K562 (cell line): ENCODE measurements at regions not wholly inside any gene's neighbourhood (a gene's known extent, or its start where the extent isn't known, plus 50 kb on each side); places are given as distances from the start of the nearest gene placed in this dataset.

ENCODE experiments used
- ATAC-seq: fragments of 200-7000 bp; cut with Tn5 transposase; 3 replicates; pipeline ENCODE4 v1.9.1; 2020; ENCODE audit warnings: moderate library complexity
- BruUV-seq: library from RNA; stranded (reverse); fragments of 400-500 nt; replicated peaks from 2 replicates; lab custom pipeline; 2021; lab: Mats Ljungman, UMichigan
- CTCF ChIA-PET: fragments of 300-600 bp; formaldehyde crosslinking; extraction: SDS; loops from one replicate; lab custom pipeline; 2021; ENCODE audit warnings: low intra/inter-chr PET ratio; lab: Yijun Ruan, JAX
- POLR2A ChIA-PET: fragments of 300-600, 350-650 bp; sonication (Branson Sonifier 250); formaldehyde crosslinking; extraction: SDS; loops from one replicate; lab custom pipeline; 2021; ENCODE audit warnings: antibody characterized with exemption, inconsistent platforms; lab: Yijun Ruan, JAX
- DNase-seq, 4 experiments: peaks; one replicate each; pipeline versions ENCODE4 v3.0.0 to v3.0.0-alpha.2; 2011 to 2018; ENCODE audit warnings: low spot score in 3 of 4, mixed read lengths in 3 of 4; ENCODE audit errors: extremely low read depth in 1 of 4
- FAIRE-seq: peaks from 2 replicates; lab custom pipeline; 2011; peaks lifted over from hg19 to GRCh38; lab: Jason Lieb, UNC
- H2AFZ ChIP-seq: 2 replicates; pipeline ENCODE4 v1.6.0; 2011; ENCODE audit warnings: low read depth, low read length, control low read depth, inconsistent platforms
- H3K27ac ChIP-seq: fragments of 200-600 bp; 3 replicates; pipeline ENCODE4 v1.8.0; 2011; ENCODE audit warnings: low read depth, mild to moderate bottlenecking, control low read depth, inconsistent platforms, low read length, moderate library complexity, mixed read lengths; ENCODE audit errors: extremely low read depth
- H3K27me3 ChIP-seq, 2 experiments: fragments of 300-600 bp in 1 of 2; 2 replicates in 1 of 2; 3 replicates in 1 of 2; pipeline versions ENCODE4 v1.6.0 to v1.8.0; 2011; ENCODE audit warnings: inconsistent platforms in 2 of 2, low read length in 2 of 2, mild to moderate bottlenecking in 1 of 2, mixed read lengths in 1 of 2, moderate library complexity in 1 of 2; ENCODE audit not compliant: control insufficient read depth in 2 of 2, insufficient read depth in 2 of 2
- H3K36me3 ChIP-seq: fragments of 300-600 bp; 3 replicates; pipeline ENCODE4 v1.8.0; 2011; ENCODE audit warnings: mild to moderate bottlenecking, low read length, inconsistent platforms; ENCODE audit not compliant: control insufficient read depth, insufficient read depth
- H3K4me1 ChIP-seq, 2 experiments: fragments of 200-600 bp in 1 of 2; replicated peaks in 1 of 2; 2 replicates in 1 of 2; 3 replicates in 1 of 2; pipeline versions ENCODE4 v1.5.1 to v1.8.0; 2011; ENCODE audit warnings: inconsistent platforms in 2 of 2, low read length in 2 of 2, mild to moderate bottlenecking in 1 of 2, mixed read lengths in 1 of 2, moderate library complexity in 1 of 2; ENCODE audit not compliant: control insufficient read depth in 2 of 2, insufficient read depth in 2 of 2
- H3K4me2 ChIP-seq: 2 replicates; pipeline ENCODE4 v1.6.1; 2011; ENCODE audit warnings: low read length, control low read depth, inconsistent platforms, mixed read lengths; ENCODE audit not compliant: insufficient read depth
- H3K4me3 ChIP-seq: fragments of 200-600 bp; sonication (generic), shearing (Covaris generic); 2 replicates; pipeline ENCODE4 v1.5.1; 2016; ENCODE audit warnings: control low read depth, inconsistent platforms
- H3K79me2 ChIP-seq: fragments of 200-600 bp; 3 replicates; pipeline ENCODE4 v1.8.0; 2011; ENCODE audit warnings: low read length, inconsistent platforms; ENCODE audit not compliant: control insufficient read depth, insufficient read depth
- H3K9ac ChIP-seq, 2 experiments: 2 replicates each; pipeline versions ENCODE4 v1.6.0 to v1.6.1; 2011; ENCODE audit warnings: low read depth in 2 of 2, low read length in 2 of 2, control low read depth in 1 of 2, inconsistent platforms in 1 of 2, mild to moderate bottlenecking in 1 of 2, mixed read lengths in 1 of 2; ENCODE audit not compliant: insufficient read depth in 1 of 2
- H3K9me1 ChIP-seq: one replicate; pipeline ENCODE4 v1.6.0; 2011; ENCODE audit warnings: inconsistent platforms, mild to moderate bottlenecking, low read length, moderate library complexity; ENCODE audit not compliant: control insufficient read depth, insufficient read depth
- H3K9me3 ChIP-seq: replicated peaks from 2 replicates; pipeline ENCODE4 v1.5.1; 2011; ENCODE audit warnings: low read depth, low read length, inconsistent platforms; ENCODE audit not compliant: control insufficient read depth, insufficient read depth
- H4K20me1 ChIP-seq: replicated peaks from 2 replicates; pipeline ENCODE4 v1.6.1; 2011; ENCODE audit warnings: low read length, inconsistent platforms, mixed read lengths; ENCODE audit not compliant: control insufficient read depth, insufficient read depth
- ARID1B ChIP-seq: fragments of 450-650 bp; IDR thresholded peaks from 2 replicates; pipeline ENCODE4 v1.6.1; 2016; ENCODE audit warnings: antibody characterized with exemption, mild to moderate bottlenecking, inconsistent platforms
- BCLAF1 ChIP-seq, 2 experiments: fragments of 450-650 bp in 1 of 2; IDR thresholded peaks; 2 replicates each; pipeline ENCODE4 v1.6.1; 2011 to 2017; ENCODE audit warnings: low read depth in 2 of 2, antibody characterized with exemption in 1 of 2, borderline replicate concordance in 1 of 2, low read length in 1 of 2, mild to moderate bottlenecking in 1 of 2, mixed read lengths in 1 of 2; ENCODE audit not compliant: control insufficient read depth in 1 of 2
- COPS2 ChIP-seq: fragments of 450-650 bp; conservative IDR thresholded peaks from 2 replicates; pipeline ENCODE4 v1.6.1; 2016; ENCODE audit warnings: mild to moderate bottlenecking, moderate library complexity
- KDM4B ChIP-seq, 2 experiments: fragments of 450-650 bp in 1 of 2; sonication (generic) in 1 of 2; IDR thresholded peaks; 2 replicates each; pipeline ENCODE4 v1.6.1; 2016 to 2017; ENCODE audit warnings: borderline replicate concordance in 2 of 2, antibody characterized with exemption in 1 of 2, low read depth in 1 of 2, mild to moderate bottlenecking in 1 of 2
- NBN ChIP-seq: fragments of 450-650 bp; IDR thresholded peaks from 2 replicates; pipeline ENCODE4 v1.6.1; 2016; ENCODE audit warnings: low read depth, mild to moderate bottlenecking
- NFIX ChIP-seq: fragments of 250-450 bp; sonication (Bioruptor Pico); IDR thresholded peaks from 2 replicates; pipeline ENCODE4 v1.4.0; 2020; ENCODE audit warnings: low read depth, mild to moderate bottlenecking, moderate library complexity
- PTRF ChIP-seq: fragments of 450-650 bp; IDR thresholded peaks from 2 replicates; pipeline ENCODE4 v1.6.1; 2016; ENCODE audit warnings: mild to moderate bottlenecking, missing genetic modification characterization, missing compliant biosample characterization
- SMARCB1 ChIP-seq: IDR thresholded peaks from 2 replicates; pipeline ENCODE4 v1.6.1; 2011; ENCODE audit warnings: improper control_type of control experiment, low read depth; ENCODE audit not compliant: insufficient read length
- TGIF2 ChIP-seq: sonication (generic); formaldehyde crosslinking; IDR thresholded peaks from 2 replicates; pipeline ENCODE4 v1.8.1; 2022; ENCODE audit warnings: mild to moderate bottlenecking, missing genetic modification reagents, moderate library complexity
- ZNF12 ChIP-seq: sonication (generic); formaldehyde crosslinking; IDR thresholded peaks from 2 replicates; pipeline ENCODE4 v1.4.0; 2020; ENCODE audit warnings: mild to moderate bottlenecking, missing genetic modification reagents
- ZNF311 ChIP-seq: fragments of 250-450 bp; sonication (Bioruptor Pico); IDR thresholded peaks from 2 replicates; pipeline ENCODE4 v1.4.0; 2020; ENCODE audit warnings: mild to moderate bottlenecking, moderate library complexity
- ZNF507 ChIP-seq: conservative IDR thresholded peaks from 2 replicates; pipeline ENCODE4 v1.6.1; 2017; ENCODE audit warnings: missing genetic modification characterization, missing compliant biosample characterization
- ZNF764 ChIP-seq: fragments of 250-450 bp; sonication (Bioruptor Pico); IDR thresholded peaks from 2 replicates; pipeline ENCODE4 v1.4.0; 2020; ENCODE audit warnings: low read depth, mild to moderate bottlenecking, moderate library complexity
- WGBS: fragments of 100-300 bp; shearing (Covaris generic); methylation state at CpG from one replicate; pipeline ENCODE4 v1.1.6; 2016; ENCODE audit warnings: low coverage, mixed read lengths; ENCODE audit not compliant: insufficient coverage; ENCODE audit errors: missing lambda C conversion rate; 5-methylcytosine and 5-hydroxymethylcytosine counted together
- in situ Hi-C: fragments of 300-500 bp; cut with MboI; formaldehyde crosslinking; loops from 4 replicates; pipeline ENCODE4 v1.15.0; 2018; ENCODE audit warnings: inconsistent platforms, mixed read lengths
- intact Hi-C: fragments of 100-400 bp; cut with micrococcal nuclease; formaldehyde crosslinking; loops from 2 replicates; pipeline ENCODE4 v1.14.2; 2022

GRCh38 chr11:103842795-103843194 lies 193.6 kb upstream of the DDI1 start:
- no peaks in the 10 kb centered on the region for H3K4me1 ChIP-seq
- in situ Hi-C loops: no loop called here
- DNase-seq: no peak
- no peaks in the 10 kb centered on the region for H4K20me1 ChIP-seq
- no peak overlapping the region for H3K27ac ChIP-seq
- H3K9me3 ChIP-seq: no peaks in the 10 kb centered on the region
- H3K4me2 ChIP-seq: no peak overlapping the region
- ChIA-PET POLR2A (no interaction called here), CTCF (no interaction called here)
- no peak overlapping the region for H3K9ac ChIP-seq
- H2AFZ ChIP-seq: no peak overlapping the region
- H3K36me3 ChIP-seq: no peaks in the 10 kb centered on the region
- no peaks in the 10 kb centered on the region for H3K27me3 ChIP-seq
- ATAC-seq: no peak
- H3K79me2 ChIP-seq: no peaks in the 10 kb centered on the region
- TF ChIP-seq ZNF311 (no peak), ZNF12 (no peak), NFIX (CRISPR knock-in tag) (no peak), ZNF507 (tag) (no peak), SMARCB1 (no peak), NBN (no peak), ZNF764 (CRISPR knock-in tag) (no peak), BCLAF1 (IDR thresholded peaks at IDR 0.05; ENCODE audit: borderline replicate concordance in 1 of 2, control insufficient read depth in 1 of 2, low read depth in 2 of 2, low read length in 1 of 2) (no peak), KDM4B (IDR thresholded peaks at IDR 0.05; ENCODE audit: borderline replicate concordance in 2 of 2, low read depth in 1 of 2) (no peak), COPS2 (no peak), TGIF2 (CRISPR knock-in tag) (no peak), PTRF (tag) (no peak), ARID1B (no peak)
- FAIRE-seq: no peak
- H3K9me1 ChIP-seq: no peaks in the 10 kb centered on the region
- no peak overlapping the region for H3K4me3 ChIP-seq
- intact Hi-C loops: no loop called here
- 0% methylated on average over 2 of the region's 2 CpGs for WGBS
- no TSS peak for BruUV-seq
